ENCODE measurements at regions not wholly inside any gene's neighbourhood (a gene's known extent, or its start where the extent isn't known, plus 50 kb on each side); places are given as distances from the start of the nearest gene placed in this dataset.
"Not testable (repeated sequence)": the region's sequence is repeated elsewhere in the genome, so short reads cannot be mapped to it uniquely, and the experiment has no call there.

GRCh38 chr22:19607192-19608002, 83.2 kb upstream of the CLDN5 start:
- no peak for TF ChIP-seq CTCF (IDR thresholded peaks at IDR 0.05; ENCODE audit: low read depth, low read length, missing control alignments)
- no peak overlapping the region for H3K4me3 ChIP-seq (ENCODE audit: low read depth, low read length)
- no peak for DNase-seq (ENCODE audit: low read depth)

GRCh38 chr22:19608003-19608690, 83.9 kb upstream of the CLDN5 start:
- H3K4me3 ChIP-seq (ENCODE audit: low read depth, low read length), result no peak overlapping the region
- DNase-seq (ENCODE audit: low read depth), result no peak
- no peak for TF ChIP-seq CTCF (IDR thresholded peaks at IDR 0.05; ENCODE audit: low read depth, low read length, missing control alignments)

- not testable (repeated sequence) for DNase-seq (ENCODE audit: low read depth); H3K4me3 ChIP-seq (ENCODE audit: low read depth, low read length)
Observed at GRCh38 chr22:19609753-19610152, 85.5 kb upstream of the CLDN5 start.

GRCh38 chr22:19610518-19611253, 86.5 kb upstream of the CLDN5 start:
- TF ChIP-seq CTCF (IDR thresholded peaks at IDR 0.05; ENCODE audit: low read depth, low read length, missing control alignments), result no peak
- H3K4me3 ChIP-seq (ENCODE audit: low read depth, low read length), result no peak overlapping the region
- DNase-seq (ENCODE audit: low read depth), result no peak

- TF ChIP-seq CTCF (IDR thresholded peaks at IDR 0.05; ENCODE audit: low read depth, low read length, missing control alignments), result no peak
- H3K4me3 ChIP-seq (ENCODE audit: low read depth, low read length), result no peak overlapping the region
- no peak for DNase-seq (ENCODE audit: low read depth)
Observed at GRCh38 chr22:19611590-19611989, 87.4 kb upstream of the CLDN5 start.

- no peak for TF ChIP-seq CTCF (IDR thresholded peaks at IDR 0.05; ENCODE audit: low read depth, low read length, missing control alignments)
- no peak for DNase-seq (ENCODE audit: low read depth)
Observed at GRCh38 chr22:19612866-19613572, 88.8 kb upstream of the CLDN5 start.

GRCh38 chr22:19614536-19614863, 90.3 kb upstream of the CLDN5 start:
- no peak overlapping the region for H3K4me3 ChIP-seq (ENCODE audit: low read depth, low read length)
- TF ChIP-seq CTCF (IDR thresholded peaks at IDR 0.05; ENCODE audit: low read depth, low read length, missing control alignments), result no peak
- no peak for DNase-seq (ENCODE audit: low read depth)

More at GRCh38 chr22:19612866-19613572, 88.8 kb upstream of the CLDN5 start:
- no peak overlapping the region for H3K4me3 ChIP-seq (ENCODE audit: low read depth, low read length)
